ENCODE measurements at regions not wholly inside any gene's neighbourhood (a gene's known extent, or its start where the extent isn't known, plus 50 kb on each side); places are given as distances from the start of the nearest gene placed in this dataset.

DNA sequence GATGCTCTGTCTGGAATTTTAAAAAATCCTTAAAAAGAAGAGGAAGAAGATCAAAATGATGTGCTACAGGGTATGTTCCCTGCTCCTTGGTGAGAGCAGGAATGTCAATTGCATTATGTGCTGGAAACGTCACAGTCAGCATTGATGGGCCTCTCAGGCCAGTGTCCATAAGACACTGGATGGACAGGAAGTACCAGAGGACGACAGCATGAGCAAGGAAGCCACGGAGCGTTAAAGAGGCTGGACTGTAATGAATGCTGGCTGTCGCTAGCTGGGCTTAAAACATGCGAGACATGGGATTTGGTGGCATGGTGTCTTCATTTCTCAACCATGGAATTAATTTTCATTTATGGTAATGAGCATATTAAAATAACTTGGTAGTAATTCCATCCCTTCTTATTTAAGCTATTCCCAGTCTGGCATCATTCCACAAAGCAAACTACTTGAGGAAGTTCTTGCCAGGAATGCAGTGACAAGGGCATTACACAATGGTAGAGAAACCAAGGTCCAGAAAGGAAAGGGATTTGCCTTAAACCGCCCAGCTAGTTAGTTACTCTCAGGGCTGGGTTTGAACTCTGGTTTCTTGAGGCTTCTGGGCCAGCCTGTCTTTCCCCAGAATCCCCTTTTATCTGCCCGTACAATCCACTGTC, 166.6 kb upstream of the SOX4 start:
- no peak for DNase-seq (ENCODE audit: low read depth)

GRCh38 chr6:21429291-21429690, 164.3 kb upstream of the SOX4 start:
- DNase-seq (ENCODE audit: low read depth) = no peak

- DNase-seq (ENCODE audit: low read depth) = no peak
Observed at GRCh38 chr6:21431526-21431925, 162.0 kb upstream of the SOX4 start.

DNA sequence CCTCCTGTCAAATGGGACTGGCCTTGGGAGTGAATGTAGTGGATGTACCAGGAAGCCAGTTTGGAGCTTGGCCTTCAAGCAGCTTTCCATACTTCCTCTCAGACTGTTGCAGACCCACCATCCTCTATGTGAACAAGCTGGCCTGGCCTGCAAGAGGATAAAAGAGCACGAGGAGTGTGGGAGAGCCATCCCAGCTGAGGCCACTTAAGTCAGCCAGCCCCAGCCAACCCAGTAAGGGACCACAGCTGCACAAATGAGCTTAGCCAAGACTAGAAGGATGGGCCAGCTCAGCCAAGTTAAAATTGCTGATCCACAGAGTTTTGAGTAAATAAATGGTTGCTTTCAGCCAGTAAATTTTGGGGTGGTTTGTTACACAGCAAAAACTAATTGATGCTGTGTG, 156.9 kb upstream of the SOX4 start:
- DNase-seq (ENCODE audit: low read depth) = no peak

GRCh38 chr6:21437581-21437980, 156.0 kb upstream of the SOX4 start:
- DNase-seq (ENCODE audit: low read depth) = no peak

GRCh38 chr6:21438237-21438985, 155.1 kb upstream of the SOX4 start:
- no peak for DNase-seq (ENCODE audit: low read depth)

DNA sequence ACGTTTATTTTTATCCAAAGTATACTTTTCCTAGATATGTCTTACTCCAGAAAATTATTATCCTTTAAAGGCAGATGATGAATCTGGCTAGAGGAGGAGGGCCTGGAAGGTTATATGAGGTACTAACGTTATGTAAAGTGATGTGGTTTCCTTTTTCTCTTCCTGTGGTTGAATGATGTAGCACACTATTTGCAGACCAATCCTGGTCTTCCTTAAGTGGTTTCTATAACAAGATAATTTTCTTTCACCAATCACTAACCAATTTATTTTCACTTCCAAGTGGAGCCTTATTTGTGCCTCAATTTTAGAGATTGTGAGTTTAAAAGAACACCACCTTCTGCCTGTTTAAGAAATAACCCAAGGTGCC, 154.6 kb upstream of the SOX4 start:
- DNase-seq (ENCODE audit: low read depth) = no peak

- no peak for DNase-seq (ENCODE audit: low read depth)
Observed at GRCh38 chr6:21441386-21441785, 152.2 kb upstream of the SOX4 start.

DNA sequence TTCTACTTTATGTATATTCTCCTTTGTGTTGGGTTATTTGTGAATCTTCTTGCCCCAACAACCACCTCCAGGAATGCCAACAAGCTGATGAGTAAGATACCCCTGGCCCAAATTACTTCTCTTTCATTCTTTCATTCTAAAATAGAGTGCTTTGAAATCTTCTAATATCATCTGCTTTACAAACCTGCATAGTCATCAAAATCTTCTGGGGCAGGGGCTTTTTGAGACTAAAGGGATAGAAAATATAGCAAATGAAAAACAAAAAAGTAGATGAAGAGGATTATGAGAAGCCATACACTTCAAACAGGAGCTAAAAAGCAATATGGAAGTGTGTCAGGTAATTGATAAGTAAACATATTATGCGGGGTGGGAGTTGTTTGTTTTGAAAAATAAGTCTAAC, 150.7 kb upstream of the SOX4 start:
- DNase-seq (ENCODE audit: low read depth) = no peak

- DNase-seq (ENCODE audit: low read depth) = no peak
Observed at GRCh38 chr6:21444711-21445260, 148.8 kb upstream of the SOX4 start.

GRCh38 chr6:21447987-21448386, 145.6 kb upstream of the SOX4 start:
- no peak for DNase-seq (ENCODE audit: low read depth)

- no peak for DNase-seq (ENCODE audit: low read depth)
Observed at GRCh38 chr6:21448485-21449109, 145.0 kb upstream of the SOX4 start.

GRCh38 chr6:21450149-21450548, 143.4 kb upstream of the SOX4 start:
- DNase-seq (ENCODE audit: low read depth) = no peak

- no peak for DNase-seq (ENCODE audit: low read depth)
Observed at GRCh38 chr6:21450628-21451027, 142.9 kb upstream of the SOX4 start.

GRCh38 chr6:21451546-21452013, 142.0 kb upstream of the SOX4 start:
- DNase-seq (ENCODE audit: low read depth) = no peak

- no peak for DNase-seq (ENCODE audit: low read depth)
Observed at GRCh38 chr6:21454262-21454661, 139.3 kb upstream of the SOX4 start.

DNA sequence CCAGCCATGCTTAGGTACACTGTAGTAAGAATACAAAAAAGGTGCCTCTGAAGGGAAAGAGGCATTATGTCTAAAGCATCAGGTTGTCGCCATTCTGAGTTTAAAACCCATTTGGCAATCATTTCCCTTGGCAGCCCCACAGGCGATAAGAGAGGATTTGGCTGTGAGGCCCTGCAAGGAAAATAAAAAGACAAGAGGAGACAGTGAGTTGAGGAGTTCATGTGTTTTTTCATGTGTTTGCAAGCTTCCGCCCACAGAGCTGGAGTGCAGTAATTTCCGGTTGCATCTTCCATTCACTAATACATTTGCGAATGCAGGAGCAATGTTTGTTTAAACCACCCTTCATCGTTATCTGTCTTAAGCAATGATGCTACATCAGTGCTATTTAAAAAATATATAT, 138.5 kb upstream of the SOX4 start:
- DNase-seq (ENCODE audit: low read depth) = no peak

DNA sequence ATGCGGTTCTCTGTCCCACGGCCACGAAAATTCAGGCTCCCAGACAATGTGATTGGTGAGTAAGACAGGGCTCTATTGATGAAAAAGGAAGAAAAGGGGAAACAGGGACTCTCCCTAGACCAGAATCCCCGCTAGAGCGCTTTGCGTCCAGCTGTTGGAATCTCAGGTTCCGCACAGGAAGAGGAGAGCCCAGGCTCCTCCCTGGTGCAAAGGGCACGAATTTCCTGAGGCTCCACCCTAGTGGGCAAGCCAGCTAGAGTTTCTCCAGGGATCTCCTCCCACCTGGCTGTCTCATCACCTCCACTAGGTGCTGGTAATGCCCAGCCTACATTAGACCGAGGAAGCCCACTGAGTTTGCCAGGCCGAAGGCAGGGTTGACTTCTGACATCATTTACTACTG, 135.9 kb upstream of the SOX4 start:
- no peak for DNase-seq (ENCODE audit: low read depth)

GRCh38 chr6:21459641-21460040, 133.9 kb upstream of the SOX4 start:
- DNase-seq (ENCODE audit: low read depth) = no peak

- DNase-seq (ENCODE audit: low read depth) = no peak
Observed at GRCh38 chr6:21461844-21462518, 131.6 kb upstream of the SOX4 start.

GRCh38 chr6:21462519-21462852, 131.1 kb upstream of the SOX4 start:
- DNase-seq (ENCODE audit: low read depth) = no peak

DNA sequence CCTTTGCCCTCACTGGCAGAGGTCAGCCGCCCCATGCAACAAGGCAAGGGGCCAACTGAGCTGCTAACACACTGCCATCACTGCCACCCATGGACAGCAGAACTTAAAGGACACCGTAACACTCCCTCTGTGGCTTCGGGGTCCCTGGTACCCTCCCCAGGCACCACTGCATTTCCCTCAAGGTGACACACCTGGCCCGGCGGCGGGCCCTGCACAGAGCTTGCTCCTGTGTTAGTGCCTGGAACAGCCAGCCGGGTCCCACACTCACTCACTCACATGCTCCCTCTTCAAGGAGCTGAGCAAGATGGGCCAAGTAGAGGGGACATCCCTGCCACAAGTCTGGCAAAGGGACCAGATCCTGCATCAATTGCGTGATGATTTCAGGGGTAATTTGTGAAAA, 126.5 kb upstream of the SOX4 start:
- DNase-seq (ENCODE audit: low read depth) = no peak

DNA sequence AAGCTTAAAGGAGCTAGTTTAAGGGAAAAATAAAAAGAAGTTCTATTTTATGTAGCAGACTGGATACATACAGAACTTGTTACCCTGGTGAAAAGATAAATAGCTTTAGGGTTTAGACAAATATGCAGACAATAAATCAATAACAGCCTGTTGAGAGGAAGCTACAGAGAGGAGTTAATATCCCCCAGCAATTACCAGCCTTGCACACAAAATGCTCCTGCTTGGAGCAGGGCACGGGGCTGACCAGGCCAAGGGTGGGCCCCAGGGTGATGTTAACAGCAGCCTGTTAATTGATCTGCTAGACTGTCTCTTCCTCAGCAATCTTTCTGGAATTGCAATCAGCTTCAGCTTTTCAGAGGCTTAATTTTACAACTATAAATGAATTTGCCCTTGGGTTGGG, 125.1 kb upstream of the SOX4 start:
- no peak for DNase-seq (ENCODE audit: low read depth)
